Right lobe of liver (tissue), 6 donors: ENCODE measurements at regions not wholly inside any gene's neighbourhood (a gene's known extent, or its start where the extent isn't known, plus 50 kb on each side); places are given as distances from the start of the nearest gene placed in this dataset.

Experiments used
- ATAC-seq, 4 donors: fragments of 200-7000 bp; cut with Tn5 transposase; one replicate each; pipeline ENCODE4 v1.9.1; 2020; ENCODE audit warnings: mild to moderate bottlenecking in 4 of 4, moderate library complexity in 4 of 4
- DNase-seq, 3 donors: peaks; one replicate each; pipeline ENCODE4 v3.0.0-alpha.2; 2020
- H3K27ac ChIP-seq, 3 donors: fragments of 200-600 bp; one replicate each; pipeline ENCODE4 v1.8.0; 2022
- H3K27me3 ChIP-seq, 2 donors: fragments of 200-600 bp; one replicate each; pipeline ENCODE4 v1.8.0; 2022
- H3K36me3 ChIP-seq, 4 donors: fragments of 200-600 bp; sonication (generic) in 1 of 4; one replicate each; pipeline versions ENCODE4 v1.5.1 to v1.8.0; 2017 to 2022; ENCODE audit warnings: control low read depth in 1 of 4
- H3K4me1 ChIP-seq, 4 donors: fragments of 200-600 bp; sonication (generic) in 1 of 4; one replicate each; pipeline versions ENCODE4 v1.5.1 to v1.8.0; 2017 to 2022; ENCODE audit warnings: control low read depth in 1 of 4
- H3K4me3 ChIP-seq, 3 donors: fragments of 200-600 bp; one replicate each; pipeline ENCODE4 v1.8.0; 2022
- H3K9me3 ChIP-seq, 4 donors: fragments of 200-600 bp; sonication (generic) in 1 of 4; one replicate each; pipeline versions ENCODE4 v1.5.1 to v1.8.0; 2017 to 2022; ENCODE audit warnings: control low read depth in 1 of 4
- CTCF ChIP-seq, 4 donors: fragments of 200-600 bp in 3 of 4; fragments of 450-650 bp in 1 of 4; IDR thresholded peaks; one replicate each; pipeline versions ENCODE4 v1.5.1 to v1.8.0; 2016 to 2022; ENCODE audit warnings: antibody characterized with exemption in 4 of 4, mild to moderate bottlenecking in 2 of 4
- POLR2A ChIP-seq: fragments of 450-650 bp; IDR thresholded peaks from one replicate; pipeline ENCODE4 v1.6.1; 2017; ENCODE audit warnings: antibody characterized with exemption, mild to moderate bottlenecking
- WGBS: methylation state at CpG from one replicate; pipeline ENCODE4 v1.1.6; 2018; ENCODE audit warnings: low coverage, low lambda C conversion rate; ENCODE audit not compliant: insufficient coverage; ENCODE audit errors: missing lambda C conversion rate; 5-methylcytosine and 5-hydroxymethylcytosine counted together
- intact Hi-C, 2 donors: fragments of 100-400 bp; cut with DNase I; formaldehyde crosslinking; loops; one replicate each; pipeline versions ENCODE4 v1.11.2 to v1.14.1; 2022
- donor health status: DM: no; HTN: yes; CAD: no.
- donor health status: DM: no; HTN: no; CAD: no.
- donor health status: DM: no; HTN: no; CAD: no.
- donor health status: DM: no; HTN: yes; CAD: no.
- donor health status: DM: no; HTN: yes; CAD: no.

GRCh38 chr1:244945109-244945671 is 80.8 kb upstream of the HNRNPU start:
- intact Hi-C loops = no loop called here
- 51% methylated on average over 3 of the region's 3 CpGs for WGBS
- no peak for ATAC-seq

GRCh38 chr1:244941121-244941520 is 76.8 kb upstream of the HNRNPU start:
- Histone ChIP-seq H3K9me3 (no peaks in the 10 kb centered on the region), H3K27ac (no peak overlapping the region), H3K27me3 (no peaks in the 10 kb centered on the region), H3K4me3 (no peak overlapping the region), H3K4me1 (no peaks in the 10 kb centered on the region), H3K36me3 (no peaks in the 10 kb centered on the region)
- no peak for TF ChIP-seq POLR2A
- TF ChIP-seq CTCF (IDR thresholded peaks at IDR 0.05) = no peak
- DNase-seq (no peak), ATAC-seq (no peak)
- 92% methylated on average over 2 of the region's 13 CpGs for WGBS
- intact Hi-C loops = no loop called here

More at GRCh38 chr1:244945109-244945671, 80.8 kb upstream of the HNRNPU start:
- H3K4me3 ChIP-seq = no peak overlapping the region
- DNase-seq = no peak
- no peak for TF ChIP-seq POLR2A
- TF ChIP-seq CTCF (IDR thresholded peaks at IDR 0.05) = no peak
- H3K36me3 ChIP-seq = no peaks in the 10 kb centered on the region
- no peaks in the 10 kb centered on the region for H3K27me3 ChIP-seq
- no peaks in the 10 kb centered on the region for H3K4me1 ChIP-seq
- H3K27ac ChIP-seq = no peak overlapping the region
- no peaks in the 10 kb centered on the region for H3K9me3 ChIP-seq

- TF ChIP-seq POLR2A = no peak
- TF ChIP-seq CTCF (IDR thresholded peaks at IDR 0.05) = no peak
- no peak overlapping the region for H3K27ac ChIP-seq
- H3K9me3 ChIP-seq = no peaks in the 10 kb centered on the region
- no peak for ATAC-seq
- no peaks in the 10 kb centered on the region for H3K27me3 ChIP-seq
- no peak for DNase-seq
- no peaks in the 10 kb centered on the region for H3K36me3 ChIP-seq
- H3K4me1 ChIP-seq = no peaks in the 10 kb centered on the region
- intact Hi-C loops = no loop called here
- H3K4me3 ChIP-seq = no peak overlapping the region
These were observed 72.8 kb upstream of the HNRNPU start for GRCh38 chr1:244937099-244937498.

- intact Hi-C loops = no loop called here
- no peak overlapping the region for H3K4me3 ChIP-seq
- H3K4me1 ChIP-seq = peaks cover 0 to 8% (median 0%) of the 10 kb centered on the region in 4 donors
- ATAC-seq = peak in 1 of 4 donors; percentile 36
- 55% methylated on average over 4 of the region's 4 CpGs for WGBS
- H3K36me3 ChIP-seq = no peaks in the 10 kb centered on the region
- no peaks in the 10 kb centered on the region for H3K9me3 ChIP-seq
- peaks cover 0 to 8% of the 10 kb centered on the region in 2 donors for H3K27me3 ChIP-seq
- DNase-seq = no peak
- TF ChIP-seq POLR2A (no peak), CTCF (IDR thresholded peaks at IDR 0.05) (no peak)
- no peak overlapping the region for H3K27ac ChIP-seq
These were observed 56.8 kb upstream of the HNRNPU start for GRCh38 chr1:244920911-244921761.
